ENCODE measurements at regions not wholly inside any gene's neighbourhood (a gene's known extent, or its start where the extent isn't known, plus 50 kb on each side); places are given as distances from the start of the nearest gene placed in this dataset.

DNA sequence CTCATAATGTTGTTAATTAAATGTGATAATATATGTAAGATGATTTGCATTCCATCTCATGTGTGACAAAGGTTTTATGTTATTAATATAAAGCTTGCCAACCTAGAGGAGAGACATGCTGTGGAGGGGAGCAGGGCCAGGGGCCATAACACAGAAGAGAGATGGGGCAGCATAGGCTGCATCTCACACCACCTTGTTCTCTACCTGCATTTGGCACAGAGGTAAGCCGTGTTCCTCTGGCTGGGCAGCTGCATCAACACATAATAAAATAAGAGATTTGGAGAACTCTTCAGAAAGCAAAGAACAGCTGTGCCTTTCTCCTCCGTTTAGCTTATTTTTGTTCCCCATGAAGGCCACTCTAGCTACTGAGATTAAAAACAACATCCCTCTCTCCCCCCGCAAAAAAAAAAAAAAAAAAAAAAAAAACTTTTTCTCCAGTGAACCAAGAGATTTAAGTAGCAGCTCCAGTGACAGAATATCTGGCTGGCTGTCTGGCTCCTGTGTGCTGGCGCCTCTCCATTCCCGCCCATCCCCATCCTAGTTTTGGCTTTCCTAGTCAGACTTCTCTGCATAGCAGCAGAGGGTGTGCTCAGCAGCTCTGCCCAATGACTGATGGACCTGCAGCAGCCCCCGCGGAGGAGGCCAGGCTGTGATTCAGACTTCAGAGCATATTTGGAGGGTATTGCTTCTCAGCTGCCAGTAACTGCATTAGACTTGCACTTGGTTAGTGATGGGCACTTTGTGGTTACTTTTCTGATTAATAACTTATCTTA lies 52.2 kb upstream of the STXBP5L start:
- H3K27me3 ChIP-seq (ENCODE audit: insufficient read depth, poor library complexity, severe bottlenecking): no peaks in the 10 kb centered on the region
- no peak for DNase-seq (ENCODE audit: low spot score)
- peak; percentile 96 for ATAC-seq (ENCODE audit: low read depth)
- H3K4me3 ChIP-seq (ENCODE audit: severe bottlenecking): no peak overlapping the region
- H3K4me1 ChIP-seq (ENCODE audit: insufficient read depth, poor library complexity, severe bottlenecking): no peaks in the 10 kb centered on the region
- no peak overlapping the region for H3K27ac ChIP-seq (ENCODE audit: poor library complexity, severe bottlenecking)
- H3K9me3 ChIP-seq (ENCODE audit: severe bottlenecking): no peaks in the 10 kb centered on the region
- no peaks in the 10 kb centered on the region for H3K36me3 ChIP-seq (ENCODE audit: low read depth)
- TF ChIP-seq, protein P1, sequence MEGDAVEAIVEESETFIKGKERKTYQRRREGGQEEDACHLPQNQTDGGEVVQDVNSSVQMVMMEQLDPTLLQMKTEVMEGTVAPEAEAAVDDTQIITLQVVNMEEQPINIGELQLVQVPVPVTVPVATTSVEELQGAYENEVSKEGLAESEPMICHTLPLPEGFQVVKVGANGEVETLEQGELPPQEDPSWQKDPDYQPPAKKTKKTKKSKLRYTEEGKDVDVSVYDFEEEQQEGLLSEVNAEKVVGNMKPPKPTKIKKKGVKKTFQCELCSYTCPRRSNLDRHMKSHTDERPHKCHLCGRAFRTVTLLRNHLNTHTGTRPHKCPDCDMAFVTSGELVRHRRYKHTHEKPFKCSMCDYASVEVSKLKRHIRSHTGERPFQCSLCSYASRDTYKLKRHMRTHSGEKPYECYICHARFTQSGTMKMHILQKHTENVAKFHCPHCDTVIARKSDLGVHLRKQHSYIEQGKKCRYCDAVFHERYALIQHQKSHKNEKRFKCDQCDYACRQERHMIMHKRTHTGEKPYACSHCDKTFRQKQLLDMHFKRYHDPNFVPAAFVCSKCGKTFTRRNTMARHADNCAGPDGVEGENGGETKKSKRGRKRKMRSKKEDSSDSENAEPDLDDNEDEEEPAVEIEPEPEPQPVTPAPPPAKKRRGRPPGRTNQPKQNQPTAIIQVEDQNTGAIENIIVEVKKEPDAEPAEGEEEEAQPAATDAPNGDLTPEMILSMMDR (IDR thresholded peaks at IDR 0.05; ENCODE audit: poor library complexity, severe bottlenecking): no peak

Measured in RWPE2 (cell line).